ENCODE measurements at regions not wholly inside any gene's neighbourhood (a gene's known extent, or its start where the extent isn't known, plus 50 kb on each side); places are given as distances from the start of the nearest gene placed in this dataset.

DNA sequence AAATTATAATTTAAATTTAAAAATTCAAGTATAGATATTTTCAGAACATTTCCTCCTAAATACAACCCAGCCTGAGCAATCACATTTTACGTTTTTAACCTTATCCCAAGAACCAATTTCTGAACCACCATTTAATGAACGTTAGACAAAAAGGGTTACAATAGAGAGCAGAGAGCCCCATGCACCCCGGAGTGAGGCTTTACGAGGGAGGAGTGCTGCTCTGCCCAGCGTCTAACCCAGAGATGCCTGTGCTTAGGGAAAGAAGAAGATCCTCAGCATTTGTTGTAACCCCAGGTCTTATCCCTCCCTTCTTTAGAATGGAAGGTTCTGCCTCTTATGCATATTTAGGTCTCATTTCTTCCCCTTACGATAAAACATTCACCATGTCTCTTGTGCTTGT lies 169.1 kb downstream of the ICE1 start:
- no peak for DNase-seq

DNA sequence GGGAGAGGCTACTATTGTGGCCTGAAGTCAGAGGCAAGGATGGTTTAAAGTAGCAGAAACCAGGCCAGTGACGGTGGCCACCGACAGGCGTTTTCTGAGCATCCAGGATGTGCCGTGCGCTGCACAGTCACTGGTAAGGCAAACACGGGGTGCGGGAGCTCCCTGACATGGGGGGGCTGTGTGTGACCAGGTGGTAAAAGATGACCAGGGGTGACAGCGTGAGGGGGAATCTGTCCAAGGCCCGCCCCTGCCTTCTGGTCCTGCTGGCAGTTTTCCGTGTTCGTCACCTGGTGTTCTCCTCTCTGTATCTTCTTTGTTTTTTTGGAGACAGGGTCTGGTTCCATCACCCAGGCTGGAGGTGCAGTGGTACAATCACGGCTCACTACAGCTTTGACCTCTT lies 167.4 kb downstream of the ICE1 start:
- DNase-seq = no peak

DNA sequence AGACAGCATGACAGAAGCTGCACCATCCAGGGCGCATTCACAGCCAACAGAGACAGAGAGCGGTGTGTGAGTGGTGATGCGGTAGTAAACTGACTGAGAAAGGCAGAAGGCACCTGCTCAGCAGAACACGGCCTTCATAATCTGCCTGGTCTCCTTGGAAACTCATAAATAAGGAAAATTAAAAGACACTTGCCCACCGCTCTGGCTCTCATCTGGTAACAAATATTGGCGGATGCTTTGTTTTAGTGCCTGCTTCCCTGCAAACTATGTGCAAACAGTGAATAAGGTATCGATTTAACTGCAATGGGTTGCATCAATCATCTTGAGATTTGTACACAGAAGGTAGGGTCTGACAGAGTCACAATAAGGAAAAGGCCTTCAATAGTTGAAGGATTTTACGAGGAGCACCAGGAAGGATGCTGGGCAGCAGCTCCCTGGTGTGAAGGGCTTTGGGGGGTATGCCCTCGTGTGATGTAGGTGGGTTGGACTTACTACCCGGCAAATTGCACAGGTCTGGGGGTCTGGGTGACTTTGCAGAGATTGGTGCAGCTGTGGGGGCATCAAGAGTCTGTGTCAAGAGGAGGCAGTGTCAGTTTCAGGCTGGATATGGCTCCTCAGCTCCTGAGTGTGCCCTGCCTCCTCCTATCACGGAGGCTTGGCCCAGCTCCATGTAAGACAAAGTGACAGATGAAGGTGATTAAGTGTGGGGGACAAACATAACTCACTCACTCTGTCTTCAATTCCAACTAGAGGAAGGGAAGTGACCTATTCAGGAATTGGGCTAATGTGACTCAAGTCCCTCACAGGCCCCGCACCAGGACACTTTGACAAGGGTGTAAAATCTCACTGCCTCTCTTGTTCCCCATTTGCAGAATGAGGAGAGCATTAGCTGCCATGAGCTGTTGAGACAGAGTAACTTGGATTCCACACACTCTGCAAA lies 166.7 kb downstream of the ICE1 start:
- DNase-seq = no peak

DNA sequence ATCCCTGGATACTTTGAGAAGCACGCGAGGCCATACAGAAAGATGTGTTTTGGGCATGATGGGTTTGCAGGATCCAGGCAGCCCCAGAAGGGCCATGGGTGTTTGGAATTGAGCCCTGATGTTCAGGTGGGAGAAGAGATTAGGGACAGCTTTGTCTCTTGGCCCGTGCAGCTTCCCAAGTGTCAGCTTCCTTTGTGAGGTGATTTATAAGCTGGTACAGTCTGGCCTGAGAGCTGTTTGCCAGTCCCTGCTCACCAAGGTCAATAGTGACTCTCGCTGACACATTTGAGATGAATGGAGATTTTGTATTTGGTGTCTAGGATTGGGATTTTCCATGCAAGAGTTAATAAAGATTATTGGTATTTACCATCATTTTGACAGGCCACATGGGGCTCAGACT lies 165.9 kb downstream of the ICE1 start:
- no peak for DNase-seq

DNA sequence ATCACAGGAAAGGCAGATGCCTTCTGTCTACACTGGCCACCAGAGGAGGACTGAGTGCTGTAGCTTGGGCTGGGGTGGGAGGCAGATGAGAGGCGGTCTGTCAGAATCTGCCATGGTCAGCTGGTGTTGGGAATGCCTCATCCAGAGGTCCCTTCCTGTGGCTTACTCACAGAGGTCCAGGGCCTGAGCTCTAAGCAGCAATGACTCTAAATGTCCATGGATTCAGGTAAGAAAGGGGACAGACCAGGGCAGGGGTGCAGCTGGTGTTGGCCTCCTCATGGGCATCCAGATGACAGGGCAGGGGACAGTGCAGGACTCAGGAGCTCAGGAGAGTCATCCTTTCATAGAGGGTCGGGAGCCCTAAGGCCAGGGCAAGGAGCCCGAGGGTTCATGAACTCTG lies 165.0 kb downstream of the ICE1 start:
- no peak for DNase-seq

DNA sequence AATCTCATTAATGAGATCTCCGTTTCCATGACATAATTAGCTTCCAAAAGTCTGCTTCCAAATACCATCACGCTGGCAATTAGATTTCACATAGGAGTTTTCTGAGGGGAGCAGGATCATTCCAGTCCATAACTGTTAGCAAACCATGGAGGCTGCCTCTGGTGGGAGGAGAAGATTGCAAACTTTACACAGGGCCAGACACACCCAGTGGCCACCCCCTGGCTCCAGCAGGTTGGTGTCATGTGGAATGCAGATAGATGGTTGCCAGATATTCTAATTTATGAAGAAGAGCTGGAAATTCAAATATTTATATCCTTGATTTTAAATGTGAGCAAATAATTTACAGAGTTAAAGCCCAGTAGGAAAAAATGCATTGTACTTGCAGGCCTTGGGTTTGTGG lies 164.2 kb downstream of the ICE1 start:
- no peak for DNase-seq

DNA sequence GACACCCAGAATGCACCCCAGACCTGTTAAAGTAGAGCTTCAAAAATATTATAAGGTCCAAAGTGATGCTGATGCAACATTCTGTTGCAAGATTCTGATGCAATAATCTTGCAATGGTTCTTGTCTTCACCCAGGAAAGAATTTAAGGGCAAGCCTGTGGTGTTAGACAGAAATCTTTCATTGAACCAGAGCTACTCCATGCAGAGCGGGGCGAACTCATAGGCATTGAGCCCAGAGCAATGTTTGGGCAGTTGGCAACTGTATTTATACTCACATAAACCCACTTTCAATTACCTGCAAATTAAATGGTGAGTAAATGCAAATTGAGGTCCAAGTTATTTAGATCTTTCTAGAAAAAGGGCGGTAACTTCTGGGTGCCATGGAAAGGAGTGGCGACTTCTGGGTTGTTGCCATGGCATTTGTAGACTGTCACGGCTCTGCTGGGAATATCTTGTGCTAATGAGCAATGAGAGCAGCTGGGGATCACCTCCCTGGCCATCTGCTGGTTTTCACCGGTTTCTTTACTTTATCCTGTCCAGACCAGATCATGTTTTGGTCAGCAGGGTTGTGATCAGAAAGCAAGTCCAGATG lies 163.4 kb downstream of the ICE1 start:
- DNase-seq = no peak

DNA sequence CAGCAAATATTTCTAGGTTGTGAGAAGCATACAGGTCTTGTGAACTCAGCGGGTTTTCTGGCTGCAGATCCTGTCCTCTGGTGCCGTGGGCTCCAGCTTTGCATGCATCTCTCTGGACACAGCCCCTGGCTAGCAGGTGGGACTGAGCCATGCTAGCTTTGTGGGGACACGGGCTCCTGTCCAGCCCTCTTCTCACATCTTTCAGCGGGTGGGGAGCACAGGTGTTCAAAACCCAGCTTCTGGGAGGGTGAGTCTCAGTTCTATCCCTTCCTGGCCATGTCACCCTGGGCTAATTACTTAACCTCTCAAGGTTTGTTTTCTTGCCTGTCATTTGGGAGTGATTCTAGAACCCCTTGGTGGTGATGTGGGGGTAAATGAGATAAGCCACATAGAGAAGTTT lies 162.3 kb downstream of the ICE1 start:
- no peak for DNase-seq

DNA sequence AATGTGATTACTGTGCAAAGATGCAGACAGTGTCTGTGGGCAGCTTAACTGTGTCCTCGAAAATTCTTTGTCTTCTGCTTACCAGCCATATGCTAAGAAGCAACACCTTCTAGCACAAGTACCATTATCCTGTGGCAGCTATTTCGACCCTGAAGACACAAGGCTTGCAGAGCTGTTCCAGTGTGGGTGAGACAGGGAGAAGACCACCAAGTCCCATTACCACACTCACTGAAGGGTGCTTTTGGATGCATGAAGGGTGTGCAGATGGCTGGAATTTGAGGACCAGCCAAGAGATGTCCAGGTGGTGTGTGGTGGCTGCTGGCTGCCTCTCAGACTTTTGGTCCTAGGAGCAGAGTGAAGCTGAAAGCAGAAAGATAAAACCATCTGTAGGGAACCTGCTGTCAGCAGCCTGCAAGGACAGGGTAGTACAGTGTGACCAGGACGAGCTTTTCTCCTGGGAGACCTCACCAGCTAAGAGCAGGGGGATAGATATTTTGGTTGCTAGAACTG lies 161.8 kb downstream of the ICE1 start:
- DNase-seq = no peak

DNA sequence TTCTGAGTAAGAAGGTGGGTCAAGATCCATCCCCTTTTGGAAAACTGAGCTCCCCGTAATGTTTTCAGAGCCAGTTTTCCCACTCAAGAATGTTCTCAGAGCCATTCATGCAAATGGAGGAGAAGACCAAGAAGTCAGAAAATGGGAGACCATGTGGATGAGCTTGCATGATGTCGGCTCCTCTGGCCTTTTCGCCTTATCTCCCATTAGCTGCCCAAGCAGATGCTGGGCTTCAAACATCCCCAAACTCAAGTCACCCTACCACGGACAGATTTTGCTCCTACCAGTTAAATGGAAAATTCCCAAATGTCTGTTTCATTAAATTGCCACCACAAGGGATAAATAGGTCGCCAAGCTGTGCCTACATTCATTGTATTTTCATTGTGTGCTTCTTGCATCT lies 161.4 kb downstream of the ICE1 start:
- no peak for DNase-seq

DNA sequence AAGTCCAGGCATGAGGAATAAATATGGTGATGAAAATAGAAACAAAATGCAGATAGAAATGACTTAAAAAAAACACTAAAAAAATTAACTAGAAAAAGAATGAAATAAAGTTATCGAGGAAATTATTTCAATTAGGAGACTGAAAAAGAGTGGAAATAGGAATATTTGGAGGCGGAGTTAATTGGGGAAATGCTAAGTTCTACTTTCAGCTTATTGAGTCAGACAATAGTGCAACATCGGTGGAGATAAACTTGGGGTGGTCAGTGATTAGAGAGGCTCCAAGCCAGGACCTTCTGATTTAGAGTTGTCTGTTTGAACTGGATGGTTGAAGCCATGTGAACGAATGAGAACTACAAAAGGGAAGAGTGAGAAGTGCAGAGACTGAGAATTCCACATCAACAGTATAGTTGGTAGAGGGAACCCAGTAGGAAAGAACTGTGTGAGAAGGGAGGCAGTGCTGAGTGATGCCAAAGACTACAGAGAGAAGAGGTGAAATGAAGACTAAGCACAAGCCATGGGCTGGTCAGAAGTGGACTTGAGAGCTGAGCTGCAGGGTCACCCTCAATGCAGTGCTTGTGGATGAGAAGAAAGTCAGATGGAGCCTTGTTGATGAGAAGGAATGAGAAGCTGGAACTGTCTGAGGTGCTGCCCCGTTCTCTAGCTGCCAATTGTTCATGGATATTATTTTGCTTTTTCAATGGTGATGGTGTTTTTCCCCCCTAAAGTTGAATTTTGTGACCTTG lies 160.7 kb downstream of the ICE1 start:
- no peak for DNase-seq

DNA sequence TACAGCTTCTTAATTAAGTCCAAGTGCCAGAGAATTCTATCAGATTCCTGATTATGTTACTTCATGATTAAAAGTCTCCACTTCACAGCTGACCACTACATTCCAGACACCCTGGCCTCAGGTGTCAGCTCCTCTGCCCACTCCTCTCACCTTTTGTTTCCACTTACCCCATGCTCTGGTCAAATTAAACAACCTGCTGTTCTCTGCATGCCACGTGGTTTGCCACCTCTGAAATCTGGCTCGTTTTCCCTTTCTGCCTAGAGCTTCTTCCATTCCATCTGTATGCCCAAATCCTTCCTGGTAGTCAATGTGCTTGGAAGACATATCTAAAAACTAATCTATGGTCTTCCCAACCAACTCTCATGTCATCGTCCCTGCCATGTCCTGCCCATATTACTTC lies 158.6 kb downstream of the ICE1 start:
- DNase-seq = no peak

DNA sequence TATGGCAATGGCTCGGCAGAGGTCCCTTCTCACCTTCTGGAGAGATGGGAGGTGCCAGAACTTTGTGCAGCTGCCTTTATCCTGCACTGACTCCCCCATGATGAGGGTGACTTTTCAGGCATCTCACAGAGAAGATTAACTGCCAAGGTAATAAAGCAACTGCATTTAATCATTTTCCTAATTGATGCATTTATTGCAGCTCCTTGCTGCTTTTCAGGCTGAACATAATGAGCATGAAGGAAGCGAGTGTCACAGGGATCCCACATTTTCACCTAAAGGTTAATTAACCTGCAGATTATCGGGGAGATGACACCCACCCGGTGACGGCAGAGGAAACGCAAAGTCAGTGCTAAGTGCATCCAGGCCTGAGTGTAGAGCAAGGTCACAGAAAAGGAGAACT lies 154.3 kb downstream of the ICE1 start:
- no peak for DNase-seq

DNA sequence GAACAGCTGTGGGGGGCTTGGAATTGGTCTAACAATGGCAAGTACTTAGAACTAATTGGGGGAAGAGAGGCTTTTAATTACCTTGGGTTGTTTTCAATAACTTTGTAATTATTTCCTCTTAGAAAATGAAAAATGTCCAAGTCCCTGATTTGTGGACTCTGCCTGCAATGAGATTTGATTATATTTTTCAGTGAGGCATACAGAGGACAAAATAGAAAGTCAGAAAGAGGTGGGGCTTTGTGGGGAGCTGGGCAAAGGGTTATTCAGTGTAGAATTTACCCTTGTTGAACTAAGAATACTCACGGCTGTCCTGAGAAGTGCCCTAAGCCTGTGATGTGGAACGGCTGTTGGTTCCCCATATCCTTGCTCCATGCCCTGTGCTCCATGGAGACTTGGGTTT lies 153.0 kb downstream of the ICE1 start:
- DNase-seq = no peak

DNA sequence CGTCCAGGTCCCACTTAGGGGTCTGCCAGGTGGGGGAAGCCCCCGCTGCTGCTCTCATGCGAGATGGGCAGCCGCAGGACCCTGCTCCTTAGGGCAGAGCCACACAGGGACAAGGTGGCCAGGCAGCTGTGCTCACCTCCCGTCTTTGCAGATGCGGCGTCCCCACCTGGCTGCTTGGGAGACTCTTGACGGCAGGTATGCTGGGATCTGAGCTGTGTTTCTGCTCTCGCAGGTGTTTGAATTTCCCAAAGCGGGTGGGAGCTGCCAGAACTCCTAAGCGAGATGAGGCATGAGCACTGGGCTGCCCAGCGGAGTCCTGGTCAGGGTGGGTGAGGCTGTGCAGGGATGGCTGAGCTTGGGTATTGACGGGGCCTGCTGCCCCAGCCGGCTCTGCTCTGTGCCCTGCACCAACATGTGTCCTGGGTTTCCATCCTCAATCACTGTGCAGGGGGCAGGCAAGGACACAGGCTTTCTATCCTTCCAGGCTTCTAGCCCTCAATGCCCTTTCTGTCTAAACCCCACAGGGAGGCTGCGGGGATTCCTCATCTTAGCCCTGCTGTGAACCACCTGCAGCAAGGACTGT lies 151.4 kb downstream of the ICE1 start:
- DNase-seq = peak in 1 of 3 donors; percentile 26

DNA sequence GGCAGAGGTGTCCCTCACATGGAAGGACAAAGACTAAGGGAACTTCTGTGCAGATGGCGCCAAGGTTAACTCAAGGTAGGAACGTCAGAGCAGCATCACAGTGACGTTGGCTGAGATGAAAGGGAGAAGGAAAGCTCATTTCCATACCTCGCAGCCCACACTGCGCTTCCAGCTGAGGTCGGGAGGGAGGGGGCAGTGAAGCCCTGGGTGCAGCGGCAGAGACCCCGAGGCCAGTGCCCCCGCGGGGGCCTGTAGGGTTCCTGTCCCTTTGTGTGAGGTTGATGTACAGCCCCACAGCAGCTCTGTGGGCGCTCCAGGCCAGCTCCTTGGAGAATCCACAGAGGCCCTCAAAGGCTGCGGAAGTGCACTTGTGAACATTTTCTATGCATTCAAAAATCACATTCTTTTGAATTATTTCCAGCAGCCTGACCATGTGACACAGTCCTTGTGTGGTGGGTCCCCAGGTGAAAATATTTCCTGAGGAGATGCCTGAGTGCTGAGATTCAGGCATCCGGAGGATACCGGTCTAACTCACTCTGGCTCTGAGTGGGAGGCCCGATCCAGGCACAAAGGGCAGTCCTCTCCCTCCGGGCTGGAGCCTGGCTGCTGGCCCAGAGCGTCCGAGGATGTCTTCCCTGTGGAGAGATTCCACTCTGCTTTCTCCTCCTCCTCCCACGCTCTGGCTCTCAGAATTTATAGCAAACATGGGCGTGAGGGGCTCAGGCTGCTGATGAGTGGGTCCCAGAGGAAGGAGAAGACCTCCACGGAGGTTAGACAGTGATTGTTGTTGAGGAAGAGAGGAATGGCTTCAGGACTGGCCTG lies 150.7 kb downstream of the ICE1 start:
- peak in 2 of 3 donors; percentile 19 to 70 for DNase-seq

DNA sequence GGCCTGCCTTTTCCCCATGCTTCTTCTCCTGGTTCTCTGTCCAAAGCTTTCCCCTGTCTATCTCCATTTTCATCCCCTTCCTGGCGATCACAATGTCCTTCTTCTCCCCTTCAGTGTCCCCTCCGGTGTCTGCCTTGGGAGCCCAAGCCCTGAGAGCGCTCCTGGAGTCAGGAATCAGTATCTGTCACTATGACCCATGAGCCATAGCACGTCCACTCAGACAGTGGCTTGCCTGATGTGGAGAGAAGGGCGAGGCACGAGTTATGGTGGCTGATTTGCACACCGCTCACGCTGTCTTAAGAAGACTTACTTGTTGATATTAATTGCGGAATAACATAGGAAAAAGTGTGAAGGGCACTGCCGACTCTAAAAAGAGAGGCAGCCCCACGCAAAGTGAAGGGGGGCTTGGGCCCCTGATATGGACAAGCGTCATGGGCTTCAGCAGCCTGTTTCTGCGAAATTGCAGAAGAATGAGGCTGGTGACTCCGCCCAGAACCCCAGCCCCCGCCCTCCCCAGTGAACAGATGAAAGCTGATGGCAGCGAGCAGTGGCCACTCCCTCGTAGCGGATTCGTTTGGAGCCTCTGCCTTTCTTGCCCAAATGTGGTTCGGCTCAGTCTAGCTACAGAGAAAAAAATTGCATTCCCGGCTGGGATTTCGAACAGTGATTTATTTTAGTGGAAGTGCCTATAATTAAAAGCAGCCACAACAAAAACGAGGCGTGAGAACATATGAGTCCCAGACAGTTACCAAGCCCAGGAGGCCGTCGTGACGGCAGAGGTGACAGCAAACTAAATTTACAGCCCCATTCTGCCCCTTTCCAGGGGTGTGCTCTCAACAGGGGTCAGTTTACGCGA lies 149.8 kb downstream of the ICE1 start:
- DNase-seq = peak in 2 of 3 donors; percentile 42 to 68

DNA sequence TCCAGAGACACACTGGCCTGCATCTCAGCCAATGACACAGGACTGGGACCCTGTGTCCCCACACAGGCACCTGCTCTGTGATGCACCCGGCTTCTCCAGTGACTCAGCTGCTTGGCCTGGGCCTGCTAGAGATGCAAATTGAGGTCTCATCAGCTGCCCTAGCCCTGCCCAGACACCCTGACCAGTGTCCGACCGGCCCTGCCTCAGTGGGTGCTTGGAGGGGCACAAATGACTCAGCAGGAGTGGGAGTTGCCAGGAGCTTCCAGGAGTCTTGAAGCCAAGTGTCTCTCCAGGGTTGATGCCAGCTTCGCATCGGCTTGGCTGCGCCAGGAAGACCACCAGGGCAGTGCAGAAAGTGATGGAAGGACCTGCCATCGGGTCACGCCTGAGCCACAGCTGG lies 148.2 kb downstream of the ICE1 start:
- no peak for DNase-seq

DNA sequence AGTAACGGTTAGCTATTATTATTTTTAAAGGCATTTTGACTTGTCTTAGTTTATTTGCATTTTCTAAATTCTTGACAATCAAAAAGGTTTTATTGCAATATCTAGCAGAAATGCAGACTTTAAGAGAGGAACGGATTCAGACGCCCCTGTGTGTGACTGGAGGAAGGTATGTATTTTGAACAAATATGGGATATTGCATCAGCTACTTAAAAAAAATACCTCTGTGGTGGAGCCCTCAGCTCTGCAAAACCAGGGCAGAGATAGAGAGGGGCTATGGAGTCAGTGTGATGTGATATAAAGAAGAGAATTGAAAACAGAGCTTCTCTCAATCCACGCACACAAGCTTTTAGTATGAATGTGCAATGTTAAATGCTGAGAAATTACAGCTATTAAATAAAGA lies 142.4 kb downstream of the ICE1 start:
- no peak for DNase-seq

DNA sequence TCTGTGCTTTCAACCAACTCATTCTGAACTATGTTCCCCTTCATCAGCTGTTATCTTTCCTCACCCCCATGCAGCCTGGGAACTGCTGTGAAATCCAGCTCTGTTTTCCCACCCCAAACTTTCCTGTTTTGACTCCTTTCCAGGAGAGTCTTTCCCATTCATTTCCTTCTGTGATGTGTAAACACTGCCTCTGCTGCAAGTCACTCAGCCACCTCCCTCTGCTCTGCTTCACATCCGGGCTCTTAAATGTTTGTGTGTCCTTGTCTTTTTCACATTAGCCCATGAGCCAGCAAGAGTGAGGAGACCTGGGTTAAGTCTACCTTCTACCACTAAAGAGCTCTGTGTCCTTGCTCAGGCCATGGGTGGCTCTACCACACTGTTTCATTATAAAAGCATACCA lies 137.5 kb downstream of the ICE1 start:
- no peak for DNase-seq

Data from muscle of back (tissue), 3 donors.